Heart left ventricle (tissue), 13 donors: ENCODE measurements at regions not wholly inside any gene's neighbourhood (a gene's known extent, or its start where the extent isn't known, plus 50 kb on each side); places are given as distances from the start of the nearest gene placed in this dataset.

Source experiments
- CTCF ChIP-seq, 12 donors: fragments of 200-600 bp; sonication (generic) in 4 of 12; IDR thresholded peaks; one replicate each; pipeline versions ENCODE4 v1.5.0 to v1.8.0; 2018 to 2022; ENCODE audit warnings: antibody characterized with exemption in 12 of 12, mild to moderate bottlenecking in 5 of 12
- POLR2A ChIP-seq, 2 donors: fragments of 450-650 bp; IDR thresholded peaks; one replicate each; pipeline ENCODE4 v1.6.1; 2017; ENCODE audit warnings: antibody characterized with exemption in 2 of 2, mild to moderate bottlenecking in 2 of 2, moderate library complexity in 2 of 2
- donor health status: ischemic (EF 13 %, LVEDD 7.1; RV severe dilation, severe dysfunction).
- donor health status: DM: no; HTN: yes; CAD: no.
- donor health status: DM: no; HTN: no; CAD: no.
- donor health status: ischemic (EF 25% LVEDD 6.9; RV normal size, moderate dysfunction).
- donor health status: ischemic (EF 25% LVEDD 5.7; RV mildly dilated, moderate dysfunction).
- donor health status: ischemic (EF 35%, LVEDD 5.7; RV mildly dilated, moderate dysfunction).
- donor health status: nonischemic (EF 11% LVEDD 7.7; RV severe dilation, severe dysfunction).
- donor health status: DM: yes; HTN: yes; CAD: no.
- donor health status: PGD.
- donor health status: ischemic (EF 29% LVEDD 5.4; RV normal size, mild dysfunction).
- donor health status: nonischemic (EF 23%, LVEDD 6.1; RV moderate dilation, normal function).

- TF ChIP-seq CTCF (IDR thresholded peaks at IDR 0.05) (no peak), POLR2A (IDR thresholded peaks at IDR 0.05) (no peak)
Measured at GRCh38 chr4:110826656-110827055, 203.8 kb upstream of the PITX2 start.
